ENCODE measurements at regions not wholly inside any gene's neighbourhood (a gene's known extent, or its start where the extent isn't known, plus 50 kb on each side); places are given as distances from the start of the nearest gene placed in this dataset.

GRCh38 chr4:26145212-26145611 is 175.6 kb upstream of the RBPJ start:
- no peak overlapping the region for H3K4me3 ChIP-seq (ENCODE audit: low read depth, low read length)
- TF ChIP-seq CTCF (IDR thresholded peaks at IDR 0.05; ENCODE audit: low read depth, low read length), result no peak

GRCh38 chr4:26148927-26149326 is 171.9 kb upstream of the RBPJ start:
- no peak for TF ChIP-seq CTCF (IDR thresholded peaks at IDR 0.05; ENCODE audit: low read depth, low read length)
- no peak overlapping the region for H3K4me3 ChIP-seq (ENCODE audit: low read depth, low read length)

- H3K4me3 ChIP-seq (ENCODE audit: low read depth, low read length), result no peak overlapping the region
- TF ChIP-seq CTCF (IDR thresholded peaks at IDR 0.05; ENCODE audit: low read depth, low read length), result 0 out of 2 replicates have a peak, but pooled peaks have one; percentile 13
Measured at GRCh38 chr4:26150948-26151347, 169.9 kb upstream of the RBPJ start.

GRCh38 chr4:26151615-26152014 is 169.2 kb upstream of the RBPJ start:
- TF ChIP-seq CTCF (IDR thresholded peaks at IDR 0.05; ENCODE audit: low read depth, low read length), result no peak
- H3K4me3 ChIP-seq (ENCODE audit: low read depth, low read length), result no peak overlapping the region

- TF ChIP-seq CTCF (IDR thresholded peaks at IDR 0.05; ENCODE audit: low read depth, low read length), result no peak
- no peak overlapping the region for H3K4me3 ChIP-seq (ENCODE audit: low read depth, low read length)
Measured at GRCh38 chr4:26152056-26152455, 168.8 kb upstream of the RBPJ start.

- H3K4me3 ChIP-seq (ENCODE audit: low read depth, low read length), result no peak overlapping the region
- TF ChIP-seq CTCF (IDR thresholded peaks at IDR 0.05; ENCODE audit: low read depth, low read length), result no peak
Measured at GRCh38 chr4:26157541-26157940, 163.3 kb upstream of the RBPJ start.

GRCh38 chr4:26160591-26160990 is 160.2 kb upstream of the RBPJ start:
- no peak for TF ChIP-seq CTCF (IDR thresholded peaks at IDR 0.05; ENCODE audit: low read depth, low read length)
- H3K4me3 ChIP-seq (ENCODE audit: low read depth, low read length), result no peak overlapping the region

Data from WI38 (cell line).